ENCODE measurements at regions not wholly inside any gene's neighbourhood (a gene's known extent, or its start where the extent isn't known, plus 50 kb on each side); places are given as distances from the start of the nearest gene placed in this dataset.

DNA sequence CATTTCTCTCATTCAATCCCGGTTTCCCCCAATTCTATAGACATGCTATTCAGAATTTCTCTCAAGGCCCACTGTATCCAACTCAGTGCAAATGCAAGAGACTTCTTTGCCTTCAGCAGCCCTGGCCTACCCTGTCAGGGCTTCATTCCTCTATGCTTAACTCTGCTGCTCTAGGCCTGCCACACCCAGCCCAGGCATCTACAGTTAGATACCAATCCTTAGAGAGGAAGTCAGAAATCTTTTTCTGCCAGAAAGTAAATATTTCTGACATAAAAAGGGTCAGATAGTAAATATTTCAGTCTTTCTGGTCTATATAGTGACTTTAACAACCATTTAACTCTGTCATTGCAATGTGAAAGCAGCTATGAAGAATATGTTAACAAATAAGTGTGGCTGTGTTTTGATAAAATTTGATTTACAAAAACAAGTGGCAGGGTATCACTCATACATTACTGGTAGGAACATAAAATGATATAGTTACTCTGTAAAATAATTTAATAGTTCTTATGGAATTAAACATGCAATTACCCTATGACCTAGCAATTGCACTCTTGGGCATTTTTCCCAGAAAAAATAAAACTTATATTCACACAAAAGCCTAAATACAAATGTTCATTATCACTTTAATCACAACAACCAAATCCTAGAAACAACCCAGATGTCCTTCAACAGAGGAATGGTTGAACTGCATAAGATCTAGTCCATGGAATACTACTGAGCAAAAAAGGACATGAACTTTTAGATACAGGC, 942.0 kb downstream of the SQOR start:
- DNase-seq: no peak

- DNase-seq: no peak
Observed at GRCh38 chr15:46577767-46578166, 942.9 kb downstream of the SQOR start.

DNA sequence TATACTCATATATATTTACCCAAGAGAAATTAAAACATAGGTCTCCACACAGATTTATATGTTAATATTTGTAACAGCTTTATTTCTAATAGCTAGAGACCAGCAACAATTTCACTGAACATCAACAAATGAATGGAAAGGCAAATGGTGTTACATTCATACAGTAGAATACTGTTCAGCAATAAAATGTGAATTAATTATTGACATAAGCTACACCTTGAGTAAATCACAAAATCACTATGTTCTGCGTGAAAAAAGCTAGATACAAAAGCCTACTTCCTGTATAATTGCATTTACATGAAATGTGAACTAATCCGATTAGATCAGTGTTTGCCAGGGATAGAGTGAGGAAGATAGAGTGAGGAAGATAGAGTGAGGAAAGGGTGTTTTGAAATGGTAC, 945.7 kb downstream of the SQOR start:
- no peak for DNase-seq

DNA sequence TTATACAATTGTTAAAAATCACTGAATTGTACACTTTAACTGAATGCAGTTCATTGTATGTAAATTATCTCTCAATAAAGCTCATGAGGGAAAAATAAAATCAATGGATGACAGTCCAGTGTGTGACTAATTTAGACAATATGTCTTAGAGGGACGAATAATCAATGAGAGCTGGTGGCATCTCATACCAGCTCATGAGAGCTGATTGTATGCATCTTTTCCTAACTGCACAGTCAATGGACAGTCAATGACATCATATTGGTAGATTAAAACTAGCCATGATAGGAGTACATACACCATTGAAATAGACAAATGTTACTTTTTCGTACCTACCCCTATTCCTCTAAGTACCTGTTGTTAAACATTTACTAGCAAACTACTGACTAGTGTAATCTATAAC, 946.1 kb downstream of the SQOR start:
- DNase-seq: no peak

DNA sequence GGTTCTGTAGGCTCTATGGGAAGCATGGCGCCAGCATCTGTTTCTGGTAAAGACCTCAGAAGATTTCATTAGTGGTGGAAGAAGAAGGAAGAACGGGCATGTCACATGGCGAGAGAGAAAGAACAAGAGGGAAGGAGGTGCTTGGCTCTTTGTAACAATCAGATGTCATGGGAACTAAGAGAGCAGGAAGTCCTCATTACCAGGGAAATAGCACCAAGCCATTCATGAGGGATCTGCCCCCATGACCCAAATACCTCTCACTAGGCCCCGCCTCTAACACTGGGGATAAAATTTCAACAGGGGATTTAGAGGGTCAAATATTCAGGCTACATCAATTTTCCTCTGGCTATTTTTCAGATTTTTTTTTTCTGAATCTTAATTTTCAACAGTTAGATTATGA, 954.3 kb downstream of the SQOR start:
- no peak for DNase-seq

DNA sequence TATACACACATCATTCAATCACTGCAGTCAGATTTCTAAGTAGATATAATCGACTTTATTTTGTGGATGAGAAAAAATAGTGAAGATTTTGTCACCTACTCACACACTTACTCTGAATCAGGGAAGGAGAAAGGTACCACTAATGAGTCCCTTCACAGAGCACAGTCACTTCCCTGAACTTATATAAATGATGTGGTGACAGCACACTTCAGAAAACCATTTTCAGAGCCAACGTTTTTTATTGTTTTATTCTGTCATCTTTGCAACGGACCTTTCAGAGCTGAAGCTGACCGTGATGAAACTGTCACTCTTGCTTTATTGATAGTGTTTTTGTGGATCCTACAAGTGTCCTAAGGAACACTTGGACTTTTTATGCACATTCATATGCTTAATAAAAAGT, 956.6 kb downstream of the SQOR start:
- no peak for DNase-seq

- no peak for DNase-seq
Observed at GRCh38 chr15:46595016-46595415, 960.2 kb downstream of the SQOR start.

GRCh38 chr15:46607077-46607476, 972.2 kb downstream of the SQOR start:
- no peak for DNase-seq

- DNase-seq: no peak
Observed at GRCh38 chr15:46616033-46616432, 981.2 kb downstream of the SQOR start.

DNA sequence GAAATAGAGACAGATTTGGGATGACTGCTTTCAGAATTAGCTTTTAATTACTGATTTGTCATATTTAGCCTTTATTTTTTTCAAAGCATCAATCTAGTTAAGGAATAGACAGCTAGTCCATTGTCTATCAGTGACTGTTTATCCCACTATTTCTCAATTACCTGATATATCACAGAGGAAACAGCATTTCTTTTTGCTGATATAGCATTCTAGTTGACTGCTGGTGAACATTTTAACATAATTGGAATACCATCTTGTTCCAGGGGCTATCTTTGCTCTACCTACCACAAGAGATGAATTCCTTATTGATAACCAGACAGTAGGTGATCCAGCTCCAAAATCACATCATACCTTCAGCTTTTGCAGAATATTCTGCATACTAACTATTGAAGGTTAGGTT, 982.7 kb downstream of the SQOR start:
- DNase-seq: no peak

DNA sequence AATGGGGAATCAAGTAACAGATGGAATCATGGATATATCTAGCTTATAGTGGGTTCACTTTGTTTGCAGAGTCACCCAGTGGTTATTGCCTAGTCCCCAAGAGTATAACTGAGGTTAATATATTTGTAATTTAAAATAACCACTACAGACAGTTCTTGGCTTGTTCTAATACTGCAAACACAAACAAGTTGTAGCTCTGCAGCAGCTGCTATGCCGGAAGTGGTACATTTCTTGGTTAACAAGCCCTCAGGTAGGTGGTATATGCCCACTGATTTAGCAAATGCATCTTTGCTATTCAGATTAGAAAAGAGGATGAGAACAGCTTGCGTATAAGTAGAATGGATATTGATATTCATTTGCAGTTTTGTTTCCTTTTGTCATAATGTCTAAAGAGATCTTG, 984.2 kb downstream of the SQOR start:
- no peak for DNase-seq

GRCh38 chr15:46620392-46621013, 985.7 kb downstream of the SQOR start:
- DNase-seq: no peak

DNA sequence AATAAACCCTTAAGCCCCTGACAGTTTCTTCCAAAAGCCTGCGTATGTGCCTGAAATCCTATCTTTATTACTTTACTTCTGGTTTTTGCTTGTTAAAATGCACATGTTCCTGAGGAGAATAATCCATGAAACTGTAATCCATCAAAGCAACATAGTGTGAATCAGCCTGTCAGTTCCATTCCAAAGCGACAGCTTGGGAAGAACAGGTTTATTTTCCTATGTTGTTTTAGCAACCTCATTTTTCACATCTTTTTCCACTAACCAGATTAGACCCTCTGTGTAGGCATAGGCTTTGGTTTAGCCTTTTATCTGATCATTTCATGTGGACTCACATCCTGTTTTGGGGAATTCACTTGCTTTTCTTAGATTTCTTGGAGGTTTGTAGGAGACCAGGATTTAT, 988.0 kb downstream of the SQOR start:
- no peak for DNase-seq

DNA sequence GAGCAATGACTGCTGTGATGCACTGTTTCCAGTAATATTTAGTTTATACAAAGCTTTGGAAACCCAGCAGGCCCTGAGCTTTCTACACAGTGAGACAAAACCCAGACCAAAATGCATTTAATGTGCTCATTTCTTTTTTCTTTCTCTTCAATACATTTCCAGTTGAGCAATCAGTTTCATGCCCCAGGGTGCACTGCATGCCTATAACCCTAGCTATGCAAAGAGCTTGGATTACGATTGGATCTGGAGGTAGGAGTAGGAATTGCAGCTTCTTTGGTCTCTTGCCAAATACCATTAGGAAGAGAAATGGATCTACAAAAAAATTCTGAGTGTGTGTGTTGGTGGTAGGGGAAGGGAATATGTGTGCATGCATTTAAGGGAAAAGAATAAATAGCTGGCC, 1001.4 kb downstream of the SQOR start:
- no peak for DNase-seq

DNA sequence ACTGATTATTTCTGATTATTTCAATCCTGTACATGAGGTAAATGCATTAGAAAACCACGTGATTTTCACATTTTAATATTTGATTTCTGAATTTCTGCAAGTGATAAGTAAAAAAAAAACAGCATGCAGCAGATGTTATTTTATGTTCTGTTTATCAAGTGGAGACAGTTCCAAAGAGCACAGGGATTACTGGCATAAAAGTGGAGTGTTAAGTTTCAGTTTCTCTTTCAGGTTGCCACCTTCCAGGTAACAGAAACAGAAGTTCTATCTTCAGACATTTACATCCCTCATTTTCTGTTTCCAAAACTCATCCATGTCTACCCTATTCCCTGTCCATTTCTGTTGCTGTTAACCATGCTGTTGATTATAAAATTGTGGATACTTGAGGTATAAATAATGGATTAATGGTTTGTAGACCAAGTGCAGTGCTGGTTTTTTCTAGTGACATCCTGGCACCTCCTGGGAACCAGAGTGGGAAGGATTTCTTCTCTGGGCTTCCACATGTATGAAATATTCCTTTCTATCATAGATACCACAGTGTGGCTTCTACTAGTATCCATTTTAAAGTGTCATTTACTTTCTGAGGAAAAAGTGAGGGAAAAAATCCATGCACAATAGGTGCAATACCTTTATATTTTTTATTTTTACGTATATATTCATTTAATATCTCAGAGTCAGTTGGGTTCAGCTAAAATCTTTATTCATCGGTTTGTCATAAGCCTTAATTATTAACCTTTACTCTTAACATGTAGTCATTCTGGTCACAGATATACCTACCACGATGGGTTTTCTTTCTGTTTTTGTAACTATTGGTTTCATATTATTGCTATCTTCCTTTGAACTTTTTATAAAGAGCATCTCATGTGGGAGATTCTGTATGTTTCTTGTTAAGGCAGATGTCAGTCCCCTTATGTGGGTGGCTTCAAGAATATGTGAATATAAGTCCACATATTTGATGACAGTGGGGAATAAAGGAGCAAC, 1010.0 kb downstream of the SQOR start:
- DNase-seq: no peak

DNA sequence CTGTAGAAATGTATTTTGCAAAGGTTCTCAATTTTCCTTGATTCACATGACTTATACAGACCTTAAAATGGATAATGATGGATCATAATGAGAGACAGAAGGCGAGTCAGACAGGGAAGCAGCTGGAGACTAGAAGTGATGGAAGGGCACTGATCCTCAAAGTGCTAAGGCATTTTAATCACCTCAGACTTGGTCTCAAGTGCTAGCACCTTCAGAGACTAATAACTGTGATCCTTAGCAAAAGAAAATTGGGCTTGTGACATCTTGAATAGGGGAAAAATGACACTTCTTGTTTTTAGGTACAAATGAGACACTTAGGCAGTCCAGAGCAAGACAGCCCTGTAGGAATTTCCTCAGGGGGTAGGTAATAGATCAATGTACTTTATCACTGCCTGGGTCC, 1011.7 kb downstream of the SQOR start:
- DNase-seq: no peak

DNA sequence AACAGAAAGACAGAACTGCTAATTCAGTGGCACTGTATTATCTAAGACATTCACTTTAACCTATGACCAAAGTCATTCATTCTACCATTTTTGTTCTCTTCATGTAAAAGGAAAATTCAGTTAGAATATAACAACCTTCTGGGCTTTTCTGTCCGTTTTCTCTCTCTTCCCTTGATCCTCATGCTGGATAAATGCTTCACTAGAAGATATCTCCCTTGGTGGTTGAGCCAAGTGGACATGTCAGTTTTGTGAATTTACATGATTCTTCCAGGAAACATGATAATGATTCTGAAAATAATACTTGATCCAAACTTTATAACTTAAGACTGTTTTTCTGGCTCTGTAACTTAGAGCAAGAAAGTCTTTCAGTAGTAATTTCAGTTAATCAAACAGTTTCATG, 1012.2 kb downstream of the SQOR start:
- no peak for DNase-seq

DNA sequence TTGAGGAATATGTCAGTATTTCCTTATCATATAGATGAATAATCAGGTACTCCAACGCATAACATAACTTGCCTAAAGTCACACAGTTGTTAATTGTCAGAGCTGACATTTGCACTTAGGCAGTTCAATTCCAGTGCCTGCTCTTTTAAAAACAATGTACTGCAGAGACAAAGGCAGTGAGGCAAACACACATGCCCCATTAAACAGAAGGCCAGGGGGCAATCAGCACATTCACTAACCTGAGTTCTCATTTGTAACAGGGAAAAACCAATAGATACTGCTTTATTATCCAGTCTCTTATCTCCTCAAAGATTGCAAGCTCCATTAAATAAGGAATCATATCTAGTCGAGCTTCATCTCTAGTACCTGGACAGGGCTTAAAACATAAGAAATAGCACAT, 1017.4 kb downstream of the SQOR start:
- no peak for DNase-seq

DNA sequence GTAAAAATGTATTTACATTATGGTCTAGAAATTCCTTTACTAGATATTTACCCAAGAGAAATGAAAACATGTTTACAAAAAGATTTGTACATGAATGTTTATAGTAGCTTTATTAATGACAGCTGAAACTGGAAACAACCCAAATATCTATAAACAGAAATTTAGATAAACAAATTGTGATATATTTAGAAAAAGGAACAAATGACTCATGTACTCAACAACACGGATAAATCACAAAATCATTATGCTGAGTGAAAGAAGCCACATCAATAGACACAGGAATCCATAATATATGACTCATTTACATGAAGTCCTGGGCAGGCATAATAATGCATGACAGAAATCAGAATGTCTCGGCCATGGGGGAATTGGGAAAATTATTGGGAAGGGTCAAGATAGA, 1020.2 kb downstream of the SQOR start:
- DNase-seq: no peak

- no peak for DNase-seq
Observed at GRCh38 chr15:46660096-46660842, 1025.4 kb downstream of the SQOR start.

DNA sequence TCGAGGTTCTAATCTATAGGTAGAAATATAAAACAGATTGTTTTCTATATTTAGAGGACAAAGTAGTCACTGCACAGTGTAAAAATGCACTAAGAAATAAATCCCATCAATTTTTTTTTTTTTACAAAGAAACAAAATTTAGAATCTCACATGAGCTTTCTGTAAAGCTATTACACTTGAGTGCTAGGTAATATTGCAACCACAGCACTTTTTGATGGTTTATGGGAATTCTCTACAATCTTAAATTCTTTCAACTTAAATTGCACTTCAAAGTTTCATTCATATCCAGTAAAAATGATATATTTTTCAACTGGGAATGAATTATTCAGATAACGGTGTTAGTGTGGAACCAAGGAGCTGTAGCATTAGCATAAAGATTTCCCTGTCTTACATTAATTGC, 1035.4 kb downstream of the SQOR start:
- DNase-seq: no peak

GRCh38 chr15:46671336-46671735, 1036.5 kb downstream of the SQOR start:
- DNase-seq: no peak

DNA sequence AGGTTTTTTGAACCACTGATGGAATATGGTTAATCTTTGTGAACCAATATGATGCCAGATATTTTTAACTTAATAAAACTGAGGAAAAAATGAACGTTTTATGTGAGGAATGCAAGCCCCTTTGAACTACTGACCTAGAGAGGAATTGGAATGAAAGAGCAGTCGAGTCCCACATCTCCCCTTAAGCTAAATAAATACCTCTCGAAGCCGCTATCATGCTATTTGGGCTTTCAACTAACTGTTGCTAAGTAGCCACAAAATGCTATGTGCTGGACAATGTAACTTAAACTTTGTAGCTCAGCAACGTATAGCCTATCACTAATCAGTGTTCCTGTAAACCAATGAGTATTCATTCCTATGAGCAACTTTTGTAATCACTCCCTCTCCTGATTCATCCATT, 1037.2 kb downstream of the SQOR start:
- DNase-seq: no peak

Data from NCI-H226 (cell line).